NCI-H2081 treated with DMSO at 0.1 percent for 48 hours (cell line): ENCODE measurements at regions not wholly inside any gene's neighbourhood (a gene's known extent, or its start where the extent isn't known, plus 50 kb on each side); places are given as distances from the start of the nearest gene placed in this dataset.

ENCODE experiments used
- DNase-seq: peaks from one replicate; lab custom pipeline; 2025; lab: John Stamatoyannopoulos, UW

DNA sequence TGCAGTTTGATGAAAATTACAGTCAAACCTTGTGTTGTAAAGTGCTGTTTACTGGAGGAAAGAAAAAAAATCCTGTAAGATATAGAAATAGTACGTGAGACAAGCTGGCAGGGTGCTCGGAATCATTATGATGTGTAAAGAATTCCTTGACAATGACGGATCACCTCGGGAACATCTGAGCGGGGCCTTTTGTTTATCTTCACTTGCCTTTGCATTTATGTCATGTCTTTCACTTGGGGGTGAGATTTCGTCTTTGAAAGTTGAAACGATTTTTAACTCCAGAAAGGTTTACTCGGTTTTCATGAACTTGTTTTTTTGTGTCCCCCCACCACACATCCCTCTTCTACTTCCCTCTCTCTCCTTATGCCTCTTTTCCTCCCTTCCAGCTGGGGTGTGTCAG, 128.3 kb upstream of the VEPH1 start:
- DNase-seq: no peak

DNA sequence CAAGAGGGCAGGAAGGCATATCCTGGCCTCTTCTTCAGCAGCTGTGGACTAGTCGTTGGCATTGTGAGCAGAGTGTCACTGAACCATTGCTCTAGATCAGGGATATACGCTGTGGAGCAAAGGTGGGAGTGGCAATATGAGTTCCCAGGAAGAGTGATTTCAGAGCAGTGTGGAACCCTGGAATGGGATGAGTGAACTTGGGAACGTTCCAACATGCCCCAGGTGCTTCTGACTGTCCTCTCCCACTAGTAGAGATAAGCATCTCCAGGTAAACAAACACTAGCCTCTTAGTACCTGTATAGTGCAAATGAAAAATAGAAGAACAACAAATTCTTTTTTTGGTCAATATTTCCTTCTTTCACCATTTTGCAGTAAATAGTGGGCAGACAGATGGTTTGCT, 123.6 kb upstream of the VEPH1 start:
- DNase-seq: no peak

DNA sequence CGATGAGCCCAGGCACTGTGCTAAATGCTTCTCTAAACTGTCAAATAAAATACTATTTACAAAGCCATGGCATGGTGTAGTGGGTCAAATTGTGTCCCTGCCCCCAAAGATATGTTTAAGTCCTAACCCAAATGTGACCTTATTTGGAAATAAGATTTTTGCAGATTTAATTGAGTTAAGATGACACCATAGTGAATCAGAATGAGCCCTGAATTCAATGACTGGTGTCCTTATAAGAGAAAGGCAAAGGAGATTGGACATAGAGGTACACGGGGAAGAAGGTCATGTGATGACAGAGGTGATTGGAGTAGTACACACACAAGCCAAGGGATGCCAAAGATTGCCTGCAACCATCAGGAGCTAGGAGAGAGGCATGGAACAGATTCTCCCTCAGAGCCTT, 121.6 kb upstream of the VEPH1 start:
- no peak for DNase-seq

DNA sequence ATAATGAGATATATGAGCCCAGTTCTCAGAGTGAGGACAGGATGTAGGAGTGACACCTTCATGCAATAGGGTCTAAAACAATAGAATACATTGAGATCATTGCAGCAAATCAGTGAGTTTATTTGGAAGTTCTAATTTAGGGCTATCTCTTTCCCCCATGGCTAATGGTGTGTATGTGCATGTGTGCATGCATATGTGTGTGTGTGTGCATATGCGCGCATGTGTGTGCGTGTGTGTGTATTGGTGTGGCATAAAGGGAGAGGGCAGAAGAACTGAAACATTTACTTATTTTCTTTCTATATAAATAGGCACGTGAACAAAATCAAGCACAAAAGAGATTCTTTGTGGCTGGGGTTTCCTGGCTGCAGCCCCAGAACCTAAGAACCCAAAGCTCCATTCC, 115.7 kb upstream of the VEPH1 start:
- no peak for DNase-seq

DNA sequence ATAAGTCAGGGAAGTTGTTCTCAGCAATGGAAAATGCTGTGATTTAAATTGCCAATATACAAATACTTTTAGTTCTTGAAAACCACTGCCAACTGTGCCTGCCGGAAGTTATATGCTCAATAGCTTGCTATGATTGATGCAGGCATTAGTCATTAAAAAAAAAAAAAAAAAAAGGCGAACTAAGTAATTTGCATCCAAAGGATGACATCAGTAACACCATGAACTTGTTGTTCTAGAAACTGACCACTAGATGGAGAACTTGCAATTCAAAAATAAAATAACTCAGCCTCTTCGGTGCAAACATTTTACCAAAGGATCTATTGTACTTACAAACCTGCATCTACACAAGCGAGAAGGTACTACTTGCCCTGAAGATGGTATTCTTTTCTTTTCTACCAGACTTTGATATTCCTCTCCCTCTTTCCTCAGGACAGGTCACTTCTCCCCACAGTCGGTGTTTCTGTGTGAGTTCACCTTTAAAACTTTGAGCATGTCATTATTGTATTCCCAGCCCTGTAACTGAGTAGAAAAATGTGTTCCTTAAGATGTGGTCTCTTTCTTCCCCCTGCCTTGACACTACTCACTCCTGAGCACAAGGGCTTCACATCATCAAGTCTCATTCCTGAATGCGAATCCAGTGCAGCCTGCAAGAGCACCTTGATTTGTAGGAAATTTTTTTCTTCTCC, 115.0 kb upstream of the VEPH1 start:
- peak; percentile 67 for DNase-seq

DNA sequence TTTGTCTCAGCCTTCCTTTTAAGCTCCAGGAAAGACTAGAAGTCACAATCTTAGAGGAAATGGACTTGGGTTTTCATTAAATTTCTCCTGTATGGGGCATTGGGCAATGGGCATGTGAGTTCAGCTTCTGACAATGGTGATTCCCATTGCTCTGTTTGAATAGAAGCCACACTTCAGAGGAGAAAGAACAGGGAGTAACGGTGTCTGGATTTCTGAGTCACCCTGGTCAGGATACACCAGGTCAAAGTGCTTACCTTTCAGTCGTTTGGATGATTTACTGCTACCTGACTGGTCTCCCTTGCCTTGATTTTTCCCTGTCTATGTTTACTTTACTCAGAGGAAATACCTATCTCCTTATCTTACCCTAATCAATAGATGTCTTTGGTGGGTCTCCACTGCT, 111.7 kb upstream of the VEPH1 start:
- no peak for DNase-seq

DNA sequence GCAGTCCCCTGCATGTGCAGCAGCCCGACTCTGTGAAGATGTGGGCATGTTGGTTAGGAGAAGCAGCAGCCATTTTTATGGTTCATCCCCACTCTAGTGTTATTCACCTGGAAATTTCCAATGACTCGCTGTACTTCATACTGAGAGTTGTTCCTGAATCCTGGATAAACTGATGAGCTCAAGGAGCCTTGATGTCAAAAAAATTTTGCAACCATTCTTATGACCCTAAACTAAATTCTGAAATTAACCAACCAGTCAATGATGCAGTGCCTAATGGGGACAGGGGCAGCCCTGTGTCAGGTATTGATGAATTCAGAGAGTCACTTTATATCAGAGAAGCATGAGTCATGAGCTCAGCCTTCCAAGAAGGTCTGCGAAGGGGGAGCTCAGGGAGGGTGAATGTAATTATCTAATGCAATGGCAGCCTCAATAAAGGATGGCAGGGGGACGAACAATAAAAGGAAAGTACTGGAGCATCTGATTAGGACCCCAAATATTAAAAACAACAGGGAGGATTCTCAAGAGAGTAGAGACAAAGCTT, 108.4 kb upstream of the VEPH1 start:
- no peak for DNase-seq

DNA sequence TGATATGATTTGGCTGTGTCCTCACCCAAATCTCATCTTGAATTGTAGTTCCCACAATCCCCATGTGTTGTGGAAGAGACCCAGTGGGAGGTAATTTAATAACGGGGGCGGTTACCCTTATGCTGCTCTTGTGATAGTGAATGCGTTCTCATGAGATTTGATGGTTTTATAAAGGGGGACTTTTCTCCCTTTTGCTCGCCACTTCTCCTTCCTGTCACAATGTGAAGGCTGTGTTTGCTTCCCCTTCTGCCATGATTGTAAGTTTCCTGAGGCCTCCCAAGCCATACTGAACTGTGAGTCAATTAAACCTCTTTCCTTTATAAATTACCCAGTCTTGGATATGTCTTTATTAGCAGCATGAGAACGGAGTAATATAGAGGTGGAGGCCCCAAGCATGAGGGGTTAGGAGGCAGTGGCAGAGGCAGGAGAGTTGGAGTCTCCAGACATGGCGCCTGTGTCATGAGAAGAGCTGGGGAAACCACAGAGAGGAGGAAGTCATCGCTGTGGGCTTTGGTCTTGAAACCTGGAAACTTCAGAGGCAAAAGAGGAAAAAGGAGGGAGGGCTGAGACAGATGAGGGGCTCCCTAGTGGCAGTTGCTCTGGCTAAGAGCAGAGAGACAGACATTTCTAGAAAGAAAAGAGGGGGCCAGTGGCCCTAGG, 107.8 kb upstream of the VEPH1 start:
- no peak for DNase-seq

DNA sequence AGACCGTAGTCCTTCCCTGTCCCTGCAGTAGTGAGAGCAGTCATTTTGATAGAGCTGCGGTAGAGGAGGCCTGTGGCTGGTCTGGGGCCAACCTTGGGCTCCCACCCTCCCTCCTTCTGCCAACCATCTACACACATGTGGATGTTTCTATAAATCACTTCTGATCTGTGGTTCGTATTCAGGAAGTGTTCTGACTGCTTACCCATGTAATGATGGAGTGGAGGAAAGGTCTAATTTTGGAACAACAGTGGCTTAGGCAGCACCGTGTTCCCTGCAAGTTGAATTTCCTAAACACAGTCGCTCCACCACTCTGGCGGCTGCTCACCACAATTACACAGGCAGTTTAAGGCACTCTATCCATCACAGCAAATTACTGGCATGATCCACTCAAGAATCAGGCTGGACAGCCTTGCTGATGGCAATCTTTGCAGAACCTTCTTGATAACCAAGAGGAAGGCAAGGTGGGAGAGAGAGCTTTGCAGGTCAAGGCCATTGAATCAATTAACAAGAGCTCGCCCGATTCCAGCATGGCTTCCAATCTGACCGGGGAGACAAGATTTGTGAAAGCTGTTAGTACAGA, 104.7 kb upstream of the VEPH1 start:
- DNase-seq: no peak

DNA sequence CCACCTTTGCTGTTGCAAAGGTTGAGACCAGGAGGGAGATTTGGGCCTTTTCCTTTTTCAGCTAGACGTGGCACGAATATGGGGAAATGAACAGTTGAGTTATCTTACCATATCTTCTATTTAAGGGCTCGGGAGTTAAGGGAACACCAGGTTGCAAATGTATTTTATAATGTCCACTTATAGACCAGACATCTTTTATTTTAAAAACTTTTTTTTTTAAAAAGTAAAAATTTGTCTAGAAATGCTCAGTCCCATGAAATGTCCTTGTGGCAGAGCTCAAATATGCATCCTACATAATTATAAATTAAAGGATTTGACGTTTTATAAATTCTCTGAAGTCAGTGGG, 103.6 kb upstream of the VEPH1 start:
- DNase-seq: no peak

DNA sequence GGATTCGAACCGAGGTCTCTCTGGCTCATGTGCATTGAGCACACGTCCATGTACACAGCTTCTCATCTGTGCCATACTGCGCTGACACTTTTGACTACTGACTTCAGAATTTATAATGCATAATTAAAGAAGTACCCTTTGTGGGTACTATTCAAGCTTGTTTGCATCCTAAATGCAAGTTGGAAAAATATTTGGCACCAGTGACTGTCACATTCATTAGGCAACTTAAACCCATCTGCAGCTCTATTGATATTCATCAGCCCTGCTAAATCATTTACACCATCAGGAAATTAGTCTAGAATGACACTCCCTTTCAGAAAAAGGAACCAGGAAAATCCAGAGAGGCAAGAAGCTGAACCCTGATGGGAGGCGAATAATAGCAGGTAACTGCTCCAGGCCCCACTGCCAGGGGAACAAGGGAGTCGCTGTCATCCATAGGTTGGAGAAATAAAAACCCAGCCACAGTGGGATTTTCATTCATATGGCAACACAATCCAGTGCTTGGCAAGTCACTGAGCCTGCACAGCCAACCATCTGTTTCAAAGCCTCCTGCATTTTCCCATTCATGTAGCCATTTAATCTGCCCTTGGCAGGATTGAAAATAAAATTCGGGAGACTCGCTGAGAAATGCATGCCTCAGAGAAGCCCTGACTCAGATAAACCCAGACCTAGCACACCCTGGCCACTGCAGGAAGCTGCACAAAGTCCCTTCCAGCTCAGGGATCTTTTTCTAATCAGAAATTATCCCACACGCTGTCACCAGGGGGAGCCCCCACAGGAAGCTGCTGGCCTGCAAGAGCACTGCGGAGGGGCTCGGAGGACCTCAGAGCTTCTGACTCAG, 103.0 kb upstream of the VEPH1 start:
- peak; percentile 25 for DNase-seq

DNA sequence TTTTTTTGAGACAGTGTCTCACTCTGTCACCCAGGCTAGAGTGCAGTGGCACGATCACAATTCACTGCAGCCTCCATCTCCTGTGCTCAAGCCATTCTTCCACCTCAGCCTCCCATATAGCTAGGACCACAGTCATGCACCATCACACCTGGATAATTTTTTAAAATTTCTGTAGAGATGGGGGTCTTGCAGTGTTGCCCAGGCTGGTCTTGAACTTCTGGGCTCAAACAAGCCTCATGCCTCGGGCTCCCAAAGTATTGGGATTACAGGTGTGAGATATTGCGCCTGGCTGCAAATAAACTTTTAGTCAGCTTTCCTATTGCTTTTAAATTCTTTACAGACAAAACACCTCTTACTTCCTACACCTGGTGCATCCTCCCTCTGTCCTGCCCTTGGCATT, 102.1 kb upstream of the VEPH1 start:
- DNase-seq: no peak

DNA sequence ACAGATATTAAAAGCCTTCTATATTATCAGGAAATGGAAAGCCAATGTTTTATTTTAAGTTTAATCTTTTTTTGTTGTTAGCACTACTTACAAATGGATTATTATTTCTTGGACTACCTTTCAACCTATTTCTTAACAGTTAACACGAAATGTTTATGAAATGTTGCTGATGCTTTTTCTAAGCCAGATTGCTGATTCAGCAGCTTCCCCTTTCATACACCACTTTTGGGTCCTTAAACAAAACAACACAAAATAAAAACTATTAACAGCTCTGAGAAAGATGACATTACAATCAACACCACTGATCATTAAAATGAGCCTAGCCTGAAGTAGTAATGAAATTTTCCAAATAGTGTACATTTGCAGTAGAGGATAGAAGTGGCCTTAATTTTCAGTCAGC, 99.2 kb upstream of the VEPH1 start:
- no peak for DNase-seq

DNA sequence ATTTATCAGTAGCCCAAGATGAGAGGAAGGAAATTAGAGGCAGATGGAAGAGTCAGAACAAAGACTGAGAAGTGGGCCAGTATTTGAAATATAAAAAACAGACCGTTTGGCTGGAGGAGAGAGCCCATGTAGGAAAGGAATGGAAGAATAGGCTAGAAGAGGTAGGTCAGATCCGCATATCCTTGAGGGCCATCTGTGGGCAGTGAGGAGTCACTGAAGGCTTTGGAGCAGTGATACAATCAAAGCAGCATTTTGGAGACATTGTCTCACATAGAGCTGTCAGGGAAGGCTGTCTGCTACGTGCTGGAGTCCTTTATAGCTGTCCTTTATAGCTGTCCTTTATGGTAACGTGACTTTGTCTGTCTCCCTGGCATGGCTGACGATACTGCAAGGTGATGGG, 92.0 kb upstream of the VEPH1 start:
- no peak for DNase-seq

DNA sequence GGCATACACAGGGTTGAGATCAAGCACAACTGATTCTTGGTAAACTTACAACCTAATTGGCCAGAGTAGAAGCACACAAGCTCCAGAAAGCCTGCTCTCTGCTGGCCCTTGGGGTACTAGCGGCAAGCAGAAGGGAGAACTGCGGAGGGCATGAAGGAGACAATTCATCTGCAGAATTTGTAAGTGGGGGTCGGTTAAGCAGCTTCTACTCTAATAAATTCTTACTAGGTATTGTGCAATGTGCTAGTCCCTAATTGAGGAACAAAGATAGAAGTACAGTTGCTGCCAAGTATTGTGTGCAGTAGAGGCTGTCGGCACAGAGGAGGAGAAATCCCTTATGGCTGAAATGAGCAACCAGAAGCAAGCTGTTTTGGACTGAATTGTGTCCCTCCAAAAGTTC, 91.2 kb upstream of the VEPH1 start:
- DNase-seq: no peak

DNA sequence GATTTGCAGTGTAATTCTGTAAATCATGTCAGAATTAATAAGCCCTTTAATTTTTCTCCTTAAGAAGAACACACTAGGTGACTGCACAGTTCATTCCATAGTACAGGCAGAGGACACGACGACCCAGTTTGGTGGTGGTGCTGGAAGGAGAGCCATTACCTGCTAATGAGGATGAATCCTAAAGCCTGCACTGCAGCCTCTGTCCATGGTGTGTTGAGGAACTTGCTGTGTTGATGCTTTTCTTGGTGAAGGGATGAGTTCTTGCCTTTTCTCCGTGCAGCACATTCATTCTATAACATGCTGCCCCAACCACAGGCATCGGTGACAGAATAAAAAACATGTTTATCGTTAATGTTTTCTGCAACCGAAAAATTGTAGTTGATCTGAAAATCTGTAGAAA, 89.6 kb upstream of the VEPH1 start:
- no peak for DNase-seq

DNA sequence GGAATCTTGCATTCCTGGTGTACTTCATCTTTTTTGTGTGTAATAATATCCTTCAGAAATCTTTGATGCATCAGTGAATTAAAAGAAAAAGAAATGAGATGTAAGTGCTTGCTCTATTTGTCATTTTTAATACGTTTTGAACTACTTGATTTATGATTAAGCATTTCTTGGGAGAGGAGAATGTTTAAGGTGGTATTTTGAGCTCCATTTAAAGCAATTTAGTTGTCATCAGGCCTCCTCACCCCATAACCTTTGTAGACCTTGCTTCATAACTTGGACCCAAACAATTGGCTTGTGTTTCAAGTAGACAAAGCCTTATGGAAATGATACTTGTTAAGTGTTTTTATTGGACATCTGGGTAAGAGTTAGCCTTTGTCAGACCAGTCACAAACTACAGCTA, 87.1 kb upstream of the VEPH1 start:
- DNase-seq: no peak

DNA sequence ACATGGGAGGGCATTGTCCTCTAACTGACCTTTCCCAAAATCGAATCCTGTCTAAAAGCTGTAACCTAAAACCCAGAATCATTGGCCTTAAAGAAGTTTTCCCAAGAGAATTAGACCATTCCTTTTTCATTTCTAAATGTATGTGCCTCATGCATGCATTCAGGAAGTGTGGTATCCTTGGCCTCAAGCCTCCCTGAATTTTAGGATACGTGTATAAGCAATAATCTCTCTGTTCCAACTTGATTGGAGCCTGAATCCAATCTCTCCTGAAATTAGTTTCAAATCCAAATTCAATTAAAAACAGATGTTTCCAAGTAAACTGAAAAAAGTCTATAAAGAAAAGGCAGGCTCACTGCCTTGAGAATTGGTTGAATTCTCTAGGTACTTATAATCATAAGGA, 86.0 kb upstream of the VEPH1 start:
- no peak for DNase-seq

DNA sequence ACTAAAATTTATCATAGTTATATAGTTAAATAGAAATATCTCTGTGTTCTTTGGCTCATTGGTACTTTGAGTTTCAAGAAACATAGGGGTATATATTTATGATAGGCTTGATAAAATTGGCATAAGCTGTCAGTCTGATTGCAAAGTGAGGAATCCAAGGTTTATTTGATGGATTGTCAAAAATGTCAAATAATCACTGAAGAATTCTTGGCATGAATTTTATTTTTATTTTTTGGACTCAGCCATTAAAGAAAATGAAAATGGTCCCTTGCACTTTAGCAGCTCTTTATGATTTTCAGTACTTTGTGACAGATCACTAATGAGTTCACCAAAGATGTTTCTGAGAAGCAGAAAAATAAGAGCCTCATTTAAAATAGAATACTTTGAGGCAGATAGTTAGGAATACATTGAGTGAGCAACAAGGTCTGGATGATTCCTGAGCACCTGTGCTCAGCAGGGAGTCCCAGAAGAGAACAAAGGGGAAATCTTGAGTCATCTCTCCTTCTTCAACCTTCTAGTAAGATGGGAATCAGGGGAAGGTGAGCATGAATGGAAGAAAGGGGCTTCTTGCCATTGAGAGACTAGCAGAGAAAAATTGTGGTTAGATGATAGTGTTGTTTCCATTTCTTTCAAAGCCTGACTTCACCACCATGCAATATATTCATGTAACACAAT, 85.3 kb upstream of the VEPH1 start:
- no peak for DNase-seq

DNA sequence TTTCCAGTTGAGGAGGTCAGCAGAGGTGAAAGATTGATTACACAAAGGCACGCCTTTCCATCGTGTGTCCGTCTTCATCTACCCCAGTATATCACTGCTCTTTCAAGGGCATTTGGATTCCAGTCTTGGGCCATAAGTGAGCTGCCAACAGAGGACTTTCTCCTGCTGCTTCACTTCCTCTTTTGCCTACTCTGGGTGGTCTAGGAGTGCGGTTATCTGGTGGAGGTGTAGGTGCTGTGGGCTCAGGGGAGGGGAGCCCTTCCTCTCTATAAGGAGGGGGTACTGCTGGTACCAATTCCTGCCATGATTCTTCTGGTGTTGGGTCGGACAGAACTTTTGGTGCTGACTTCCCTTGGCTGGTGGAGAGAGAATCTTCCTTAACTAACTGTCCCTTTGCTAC, 83.1 kb upstream of the VEPH1 start:
- DNase-seq: no peak

DNA sequence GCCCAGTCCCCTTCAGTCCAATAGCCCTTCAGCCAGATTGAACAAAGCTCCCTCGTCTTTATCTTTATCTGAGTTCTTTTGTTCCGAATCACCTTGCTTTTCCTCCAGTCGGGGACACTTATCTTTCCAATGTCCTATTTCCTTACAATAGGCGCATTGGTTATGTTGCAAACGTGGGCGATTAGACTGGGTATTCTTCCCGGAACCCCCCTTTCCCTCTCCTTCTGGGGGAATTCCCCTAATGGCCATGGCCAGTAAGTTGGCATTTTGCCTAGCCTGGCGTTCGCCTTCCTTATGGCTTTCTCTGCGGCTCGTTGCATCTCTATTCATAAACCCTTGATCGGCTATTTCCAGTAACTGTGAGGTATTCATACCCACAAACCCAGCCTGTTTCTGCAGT, 82.2 kb upstream of the VEPH1 start:
- no peak for DNase-seq

DNA sequence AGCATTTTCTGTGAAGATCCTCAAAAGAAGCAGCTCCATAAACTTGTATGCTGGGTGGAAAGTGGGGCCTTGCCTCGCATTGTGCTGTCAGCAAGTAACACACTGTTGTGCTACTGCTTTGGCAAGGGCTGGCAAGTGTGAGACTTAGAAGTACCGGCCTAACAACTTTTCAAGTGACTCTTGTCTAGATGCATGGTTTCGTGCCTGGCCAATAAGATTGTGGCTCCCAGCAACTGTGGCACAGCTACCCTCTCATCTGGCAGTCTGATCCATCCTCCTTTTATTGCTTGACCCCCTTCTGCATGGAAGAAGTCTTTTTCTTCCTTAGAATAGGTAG, 79.4 kb upstream of the VEPH1 start:
- DNase-seq: no peak
